CD4-positive, alpha-beta T cell (primary cell): ENCODE measurements at regions not wholly inside any gene's neighbourhood (a gene's known extent, or its start where the extent isn't known, plus 50 kb on each side); places are given as distances from the start of the nearest gene placed in this dataset.

ENCODE experiments used
- ATAC-seq: fragments of 200-7000 bp; cut with Tn5 transposase; one replicate; pipeline ENCODE4 v1.10.0; 2022; ENCODE audit warnings: mild to moderate bottlenecking; ENCODE audit not compliant: poor library complexity
- CTCF ChIA-PET: fragments of 350-600 bp; sonication (Branson Sonifier 250); formaldehyde crosslinking; loops from one replicate; lab custom pipeline; 2021; ENCODE audit warnings: antibody characterized with exemption, inconsistent platforms; lab: Charles Lee
- POLR2A ChIA-PET: fragments of 350-600 bp; sonication (Branson Sonifier 250); formaldehyde crosslinking; loops from one replicate; lab custom pipeline; 2021; ENCODE audit warnings: antibody characterized with exemption, inconsistent platforms; lab: Charles Lee
- DNase-seq, 14 experiments: peaks; one replicate each; pipeline ENCODE4 v3.0.0-alpha.2; 2013 to 2020; ENCODE audit warnings: mixed read lengths in 2 of 14
- H3K27ac ChIP-seq, 2 donors: one replicate each; pipeline versions ENCODE4 v1.5.1 to v1.7.0; 2013; ENCODE audit warnings: low read length in 2 of 2, low read depth in 1 of 2, mild to moderate bottlenecking in 1 of 2
- H3K27me3 ChIP-seq, 2 experiments: 1 replicate in 1 of 2; 2 replicates in 1 of 2; pipeline versions ENCODE4 v1.6.1 to v1.7.0; 2013; ENCODE audit warnings: low read length in 2 of 2, control low read depth in 1 of 2, mild to moderate bottlenecking in 1 of 2, moderate library complexity in 1 of 2; ENCODE audit not compliant: insufficient read depth in 2 of 2, control insufficient read depth in 1 of 2
- H3K36me3 ChIP-seq: one replicate; pipeline ENCODE4 v1.6.1; 2013; ENCODE audit warnings: low read length, control low read depth; ENCODE audit not compliant: insufficient read depth
- H3K4me1 ChIP-seq: one replicate; pipeline ENCODE4 v1.6.1; 2013; ENCODE audit warnings: low read length, control low read depth; ENCODE audit not compliant: insufficient read depth
- H3K4me3 ChIP-seq: one replicate; pipeline ENCODE4 v1.5.1; 2013; ENCODE audit warnings: mild to moderate bottlenecking, low read length, moderate library complexity
- H3K9me3 ChIP-seq, 2 experiments: 1 replicate in 1 of 2; 2 replicates in 1 of 2; pipeline versions ENCODE4 v1.6.1 to v1.7.0; 2013; ENCODE audit warnings: low read length in 2 of 2, mild to moderate bottlenecking in 2 of 2, control low read depth in 1 of 2, moderate library complexity in 1 of 2; ENCODE audit not compliant: control insufficient read depth in 1 of 2, insufficient read depth in 1 of 2
- H3K27ac Mint-ChIP-seq: one replicate; pipeline ENCODE4 v1.8.0; 2020; ENCODE audit warnings: mixed read lengths
- H3K27me3 Mint-ChIP-seq: one replicate; pipeline ENCODE4 v1.8.0; 2021; ENCODE audit warnings: mixed read lengths
- H3K36me3 Mint-ChIP-seq: one replicate; pipeline ENCODE4 v1.8.0; 2021; ENCODE audit warnings: low read depth, mixed read lengths
- H3K4me1 Mint-ChIP-seq: one replicate; pipeline ENCODE4 v1.8.0; 2021; ENCODE audit warnings: low read depth, mixed read lengths
- H3K4me3 Mint-ChIP-seq: one replicate; pipeline ENCODE4 v1.8.0; 2020; ENCODE audit warnings: mild to moderate bottlenecking, mixed read lengths
- H3K9me3 Mint-ChIP-seq: one replicate; pipeline ENCODE4 v1.8.0; 2020; ENCODE audit warnings: mixed read lengths
- intact Hi-C, 2 experiments: fragments of 100-400 bp; cut with DNase I in 1 of 2; cut with micrococcal nuclease in 1 of 2; formaldehyde crosslinking; loops; one replicate each; pipeline versions ENCODE4 v1.15.1 to v1.9.0; 2023 to 2025; cut with DNase I, micrococcal nuclease
- TF ChIP-seq, protein P1 (sequence below): fragments of 200-600 bp; IDR thresholded peaks from one replicate; pipeline ENCODE4 v1.8.0; 2022; ENCODE audit warnings: antibody characterized with exemption, mild to moderate bottlenecking

DNA sequence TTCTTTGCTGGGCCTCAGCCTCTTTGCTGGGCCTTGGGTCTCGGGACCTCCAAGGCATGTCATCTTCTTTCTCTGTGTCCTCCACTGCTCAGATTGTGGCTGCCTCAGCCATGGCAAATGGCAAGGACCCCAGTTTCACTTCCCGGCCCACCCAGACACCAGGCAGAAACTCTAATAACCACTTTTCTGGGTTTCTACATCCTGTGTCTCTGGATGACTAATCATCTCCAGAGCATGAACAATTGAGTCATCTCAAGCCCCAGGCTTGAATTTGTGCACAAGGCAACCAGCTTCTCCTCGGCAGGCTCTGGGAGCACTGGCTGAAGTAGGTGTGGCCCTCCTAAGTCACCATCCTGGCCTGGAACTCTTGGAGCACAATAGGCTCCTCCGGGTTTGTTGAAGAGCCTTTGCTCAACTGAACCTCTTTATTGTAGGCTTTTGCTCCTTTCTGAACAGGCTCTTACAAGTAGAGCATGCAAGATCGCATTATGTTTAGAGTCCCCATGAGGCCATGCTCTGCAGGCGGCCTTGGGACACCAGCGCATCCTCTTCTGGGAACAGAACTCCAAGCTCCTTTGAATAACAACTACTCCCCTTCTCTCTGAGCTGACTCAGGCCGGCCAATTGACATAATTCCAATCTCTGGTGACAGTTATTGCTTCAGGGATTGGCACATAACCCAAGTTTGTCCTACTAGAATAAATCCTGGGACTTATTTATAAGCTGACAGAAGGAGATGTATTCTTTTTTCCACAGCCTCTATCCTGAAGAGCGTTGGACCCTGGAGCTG, 218.1 kb downstream of the WDR11 start:
- intact Hi-C loops, result no loop called here
- no peak overlapping the region for H3K4me3 Mint-ChIP-seq
- H3K4me1 ChIP-seq, result no peaks in the 10 kb centered on the region
- H3K27me3 Mint-ChIP-seq, result peaks cover 4% of the 10 kb centered on the region
- TF ChIP-seq, protein P1, sequence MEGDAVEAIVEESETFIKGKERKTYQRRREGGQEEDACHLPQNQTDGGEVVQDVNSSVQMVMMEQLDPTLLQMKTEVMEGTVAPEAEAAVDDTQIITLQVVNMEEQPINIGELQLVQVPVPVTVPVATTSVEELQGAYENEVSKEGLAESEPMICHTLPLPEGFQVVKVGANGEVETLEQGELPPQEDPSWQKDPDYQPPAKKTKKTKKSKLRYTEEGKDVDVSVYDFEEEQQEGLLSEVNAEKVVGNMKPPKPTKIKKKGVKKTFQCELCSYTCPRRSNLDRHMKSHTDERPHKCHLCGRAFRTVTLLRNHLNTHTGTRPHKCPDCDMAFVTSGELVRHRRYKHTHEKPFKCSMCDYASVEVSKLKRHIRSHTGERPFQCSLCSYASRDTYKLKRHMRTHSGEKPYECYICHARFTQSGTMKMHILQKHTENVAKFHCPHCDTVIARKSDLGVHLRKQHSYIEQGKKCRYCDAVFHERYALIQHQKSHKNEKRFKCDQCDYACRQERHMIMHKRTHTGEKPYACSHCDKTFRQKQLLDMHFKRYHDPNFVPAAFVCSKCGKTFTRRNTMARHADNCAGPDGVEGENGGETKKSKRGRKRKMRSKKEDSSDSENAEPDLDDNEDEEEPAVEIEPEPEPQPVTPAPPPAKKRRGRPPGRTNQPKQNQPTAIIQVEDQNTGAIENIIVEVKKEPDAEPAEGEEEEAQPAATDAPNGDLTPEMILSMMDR, result no peak
- no peaks in the 10 kb centered on the region for H3K36me3 ChIP-seq
- H3K36me3 Mint-ChIP-seq, result no peaks in the 10 kb centered on the region
- ATAC-seq (no peak), DNase-seq (peak in 1 of 14 experiments; percentile 18)
- H3K27me3 ChIP-seq, result no peaks in the 10 kb centered on the region
- H3K9me3 ChIP-seq, result peaks cover 0 to 9% of the 10 kb centered on the region in 2 experiments
- no peak overlapping the region for H3K4me3 ChIP-seq
- no peak overlapping the region for H3K27ac ChIP-seq
- H3K4me1 Mint-ChIP-seq, result no peaks in the 10 kb centered on the region
- ChIA-PET POLR2A (no interaction called here), CTCF (no interaction called here)
- no peak overlapping the region for H3K27ac Mint-ChIP-seq
- H3K9me3 Mint-ChIP-seq, result peaks cover 3% of the 10 kb centered on the region

DNA sequence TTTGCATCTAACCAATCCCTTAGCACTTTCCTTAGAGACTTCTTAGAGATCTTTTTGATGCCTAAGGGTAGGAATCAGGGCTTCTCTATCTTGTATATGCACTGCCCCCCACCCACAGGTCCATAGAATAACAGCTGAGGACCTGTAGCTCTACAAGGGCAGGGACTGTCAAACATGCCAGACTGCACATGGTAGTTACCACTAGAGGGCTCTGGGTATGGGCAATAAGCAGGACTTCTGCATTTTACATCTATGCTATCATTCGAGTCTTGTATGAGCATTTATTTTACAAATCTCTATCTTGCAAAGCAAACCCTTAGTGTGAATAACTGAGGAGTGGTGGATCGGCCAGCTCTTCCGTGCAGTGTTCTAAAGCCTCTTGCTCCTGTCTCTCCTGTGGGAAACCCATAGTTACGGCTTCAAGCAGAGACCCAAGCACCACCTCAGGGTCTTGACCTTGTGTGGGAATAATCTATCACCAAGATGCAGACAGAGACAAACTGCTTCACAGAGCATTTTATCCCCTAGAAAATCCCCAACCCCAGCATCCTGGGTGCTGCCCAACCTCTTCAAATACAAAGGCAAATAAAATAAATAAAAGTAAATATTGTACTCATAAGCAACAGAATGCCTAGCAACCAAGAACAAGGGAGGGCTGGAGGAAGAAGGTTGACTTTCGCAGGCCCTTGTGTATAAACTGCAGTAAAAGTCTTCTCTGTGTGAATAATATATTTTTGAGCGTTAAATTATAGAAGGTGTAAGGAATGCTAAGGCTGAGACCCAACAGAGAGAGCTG, 219.3 kb downstream of the WDR11 start:
- intact Hi-C loops, result no loop called here
- H3K4me3 Mint-ChIP-seq, result no peak overlapping the region
- POLR2A ChIA-PET, result no interaction called here
- Histone ChIP-seq H3K27ac (no peak overlapping the region), H3K4me3 (no peak overlapping the region), H3K4me1 (no peaks in the 10 kb centered on the region), H3K36me3 (no peaks in the 10 kb centered on the region), H3K9me3 (peaks cover 0 to 9% of the 10 kb centered on the region in 2 experiments), H3K27me3 (no peaks in the 10 kb centered on the region)
- no peaks in the 10 kb centered on the region for H3K9me3 Mint-ChIP-seq
- ATAC-seq, result no peak
- no peaks in the 10 kb centered on the region for H3K36me3 Mint-ChIP-seq
- no peak overlapping the region for H3K27ac Mint-ChIP-seq
- TF ChIP-seq, protein P1, result no peak
- CTCF ChIA-PET, result no interaction called here
- H3K27me3 Mint-ChIP-seq, result peaks cover 4% of the 10 kb centered on the region
- H3K4me1 Mint-ChIP-seq, result no peaks in the 10 kb centered on the region
- DNase-seq, result no peak

DNA sequence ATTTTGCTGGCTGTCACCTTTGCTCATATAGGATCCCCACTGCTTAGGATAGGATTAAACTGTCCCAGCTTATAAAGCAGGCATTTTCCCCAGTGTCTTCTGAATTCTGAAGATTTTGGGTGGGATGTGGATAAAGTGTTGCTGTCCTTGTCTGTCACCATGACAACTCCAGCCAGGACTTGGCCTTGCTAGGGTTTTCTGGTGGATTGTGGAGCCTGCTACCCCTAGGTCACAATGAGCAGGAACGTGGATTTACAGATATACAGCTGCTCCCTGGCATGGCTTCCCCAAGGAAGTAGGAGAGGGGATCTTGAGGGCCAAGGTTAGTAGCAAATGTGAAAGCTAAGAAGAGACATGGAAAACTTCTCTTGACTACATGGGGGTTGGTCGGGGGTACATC, 220.7 kb downstream of the WDR11 start:
- H3K4me1 ChIP-seq, result no peaks in the 10 kb centered on the region
- no peak overlapping the region for H3K4me3 ChIP-seq
- H3K36me3 ChIP-seq, result no peaks in the 10 kb centered on the region
- CTCF ChIA-PET, result no interaction called here
- Mint-ChIP-seq H3K4me1 (no peaks in the 10 kb centered on the region), H3K9me3 (no peaks in the 10 kb centered on the region), H3K27ac (no peak overlapping the region), H3K36me3 (no peaks in the 10 kb centered on the region), H3K27me3 (peaks cover 4% of the 10 kb centered on the region), H3K4me3 (no peak overlapping the region)
- no peak overlapping the region for H3K27ac ChIP-seq
- DNase-seq (no peak), ATAC-seq (no peak)
- intact Hi-C loops, result no loop called here
- no peaks in the 10 kb centered on the region for H3K27me3 ChIP-seq
- peaks cover 0 to 9% of the 10 kb centered on the region in 2 experiments for H3K9me3 ChIP-seq
- TF ChIP-seq, protein P1, result no peak
- POLR2A ChIA-PET, result no interaction called here
